ENCODE measurements at regions not wholly inside any gene's neighbourhood (a gene's known extent, or its start where the extent isn't known, plus 50 kb on each side); places are given as distances from the start of the nearest gene placed in this dataset.
"Not testable (repeated sequence)": the region's sequence is repeated elsewhere in the genome, so short reads cannot be mapped to it uniquely, and the experiment has no call there.

DNA sequence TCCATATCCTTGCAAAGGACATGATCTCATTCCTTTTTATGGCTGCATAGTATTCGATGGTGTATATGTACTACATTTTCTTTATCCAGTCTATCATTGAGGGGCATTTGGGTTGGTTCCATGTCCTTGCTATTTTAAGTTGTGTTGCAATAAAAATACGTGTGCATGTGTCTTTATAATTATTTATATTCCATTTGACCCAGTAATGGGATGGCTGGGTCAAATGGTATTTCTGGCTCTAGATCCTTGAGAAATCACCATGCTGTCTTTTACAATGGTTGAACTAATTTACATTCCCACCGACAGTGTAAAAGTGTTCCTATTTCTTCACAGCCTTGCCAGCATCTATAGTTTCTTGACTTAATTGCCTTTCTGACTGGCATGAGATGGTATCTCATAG is 972.6 kb upstream of the KCND2 start:
- H3K4me1 ChIP-seq; H3K27me3 ChIP-seq (ENCODE audit: low read depth); H3K36me3 ChIP-seq (replicated peaks); H3K9me3 ChIP-seq; in situ Hi-C loops (cut with MboI; ENCODE audit: low sequenced_read_pairs); DNase-seq (ENCODE audit: low spot score in 2 of 2); H3K4me3 ChIP-seq: not testable (repeated sequence)

DNA sequence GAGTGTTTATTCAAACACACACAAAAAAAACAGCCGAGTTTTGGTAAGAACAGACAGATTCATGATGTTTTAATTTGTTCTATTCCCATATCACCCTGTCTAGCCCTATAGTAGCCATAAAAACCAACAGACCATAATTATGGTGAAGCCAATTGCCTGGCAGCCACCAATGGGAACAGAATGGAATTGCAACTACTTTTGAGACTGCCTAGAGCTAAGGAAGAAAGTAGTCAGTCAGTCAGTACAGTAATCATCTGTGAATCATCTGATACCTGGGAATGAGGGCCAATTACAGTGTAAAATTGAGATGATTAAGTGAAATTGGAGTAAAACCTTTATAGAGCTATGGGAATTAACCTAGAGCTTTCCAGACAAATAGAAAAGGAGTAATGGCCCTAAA is 952.7 kb upstream of the KCND2 start:
- no peaks in the 10 kb centered on the region for H3K36me3 ChIP-seq (replicated peaks)
- in situ Hi-C loops (cut with MboI; ENCODE audit: low sequenced_read_pairs), result no loop called here
- no peaks in the 10 kb centered on the region for H3K9me3 ChIP-seq
- DNase-seq (ENCODE audit: low spot score in 2 of 2), result no peak
- no peak overlapping the region for H3K4me3 ChIP-seq
- H3K27me3 ChIP-seq (ENCODE audit: low read depth), result no peaks in the 10 kb centered on the region; the same call in 1 of the 2 replicates
- no peaks in the 10 kb centered on the region for H3K4me1 ChIP-seq

DNA sequence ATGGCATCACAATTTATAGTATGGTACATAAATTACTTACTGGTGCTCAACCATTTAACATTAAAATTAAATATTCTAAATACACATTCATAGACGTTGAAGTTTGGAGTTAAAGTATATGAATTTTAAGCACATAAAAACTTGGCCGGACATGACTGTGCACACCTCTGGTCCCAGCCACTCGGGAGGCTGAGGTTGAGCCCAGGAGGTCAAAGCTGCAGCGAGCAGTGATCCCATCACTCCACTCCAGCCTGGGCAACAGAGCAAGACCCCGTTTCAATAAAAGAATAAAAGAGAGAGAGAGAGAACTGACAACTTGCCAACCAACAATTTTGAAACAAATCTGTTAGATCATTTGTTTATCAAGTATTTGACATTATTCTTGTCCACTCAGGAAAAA is 943.3 kb upstream of the KCND2 start:
- in situ Hi-C loops (cut with MboI; ENCODE audit: low sequenced_read_pairs), result no loop called here
- H3K4me3 ChIP-seq, result no peak overlapping the region
- no peaks in the 10 kb centered on the region for H3K36me3 ChIP-seq (replicated peaks)
- no peak for DNase-seq (ENCODE audit: low spot score in 2 of 2)
- no peaks in the 10 kb centered on the region for H3K9me3 ChIP-seq
- peaks cover 3% of the 10 kb centered on the region; the same call in 1 of the 2 replicates for H3K27me3 ChIP-seq (ENCODE audit: low read depth)
- no peaks in the 10 kb centered on the region for H3K4me1 ChIP-seq

DNA sequence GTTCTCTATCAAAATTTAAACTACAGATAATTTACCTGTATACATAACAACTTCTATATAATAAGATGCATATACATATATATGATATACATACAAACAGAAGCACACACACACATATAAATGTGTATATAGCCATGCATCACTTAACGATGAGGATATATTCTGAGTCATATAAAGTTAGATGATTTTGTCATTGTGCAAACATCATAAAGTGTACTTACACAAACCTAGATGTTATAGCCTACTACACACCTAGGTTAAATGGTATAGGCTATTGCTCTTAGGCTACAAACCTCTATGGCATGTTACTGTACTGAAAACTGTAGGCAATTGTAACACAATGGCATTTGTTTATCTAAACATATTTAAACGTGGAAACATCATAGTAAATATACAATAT is 937.6 kb upstream of the KCND2 start:
- no peak for DNase-seq (ENCODE audit: low spot score in 2 of 2)
- in situ Hi-C loops (cut with MboI; ENCODE audit: low sequenced_read_pairs), result no loop called here
- Histone ChIP-seq H3K9me3 (no peaks in the 10 kb centered on the region), H3K4me3 (no peak overlapping the region), H3K36me3 (replicated peaks) (no peaks in the 10 kb centered on the region), H3K4me1 (no peaks in the 10 kb centered on the region), H3K27me3 (ENCODE audit: low read depth) (peaks cover 3% of the 10 kb centered on the region; the same call in 1 of the 2 replicates)

DNA sequence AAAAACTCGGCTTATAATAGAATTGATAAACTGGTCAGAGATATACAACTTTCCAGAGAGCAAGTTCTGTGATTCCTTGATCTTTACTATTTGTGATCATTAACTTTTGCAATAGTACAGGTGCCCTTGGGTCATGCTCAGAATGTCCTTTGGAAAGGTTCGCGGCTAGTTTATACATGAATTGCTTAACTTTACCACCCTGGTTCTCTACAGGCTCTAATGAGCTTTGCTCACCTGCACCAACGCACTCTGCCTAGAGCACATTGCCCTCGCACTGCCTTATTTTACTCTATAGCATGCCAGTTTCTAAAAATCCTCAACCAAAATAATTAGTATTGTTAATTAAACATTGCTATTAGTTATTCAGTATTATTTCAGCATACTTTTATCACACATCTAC is 931.2 kb upstream of the KCND2 start:
- H3K36me3 ChIP-seq (replicated peaks), result no peaks in the 10 kb centered on the region
- no peak overlapping the region for H3K4me3 ChIP-seq
- no peak for DNase-seq (ENCODE audit: low spot score in 2 of 2)
- in situ Hi-C loops (cut with MboI; ENCODE audit: low sequenced_read_pairs), result no loop called here
- no peaks in the 10 kb centered on the region for H3K27me3 ChIP-seq (ENCODE audit: low read depth)
- H3K9me3 ChIP-seq, result no peaks in the 10 kb centered on the region
- H3K4me1 ChIP-seq, result no peaks in the 10 kb centered on the region

DNA sequence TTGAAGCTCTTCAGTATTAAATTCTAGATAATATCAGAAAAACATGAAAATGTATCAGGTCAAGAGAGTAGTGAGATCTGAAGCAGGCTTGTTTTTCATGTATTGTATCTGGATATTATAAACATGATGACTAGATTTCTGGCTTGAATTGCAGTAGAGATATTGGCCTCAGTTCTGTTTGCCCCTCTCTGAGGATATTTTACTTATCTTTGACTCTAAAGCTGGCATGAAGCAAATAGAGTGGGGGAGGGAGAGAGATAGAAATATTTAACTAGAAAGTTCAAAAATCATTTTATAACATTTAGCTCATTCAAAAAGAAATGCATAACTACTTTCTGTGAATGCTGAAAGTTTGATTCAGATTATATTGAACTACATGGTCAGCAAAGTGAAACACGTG is 929.7 kb upstream of the KCND2 start:
- DNase-seq (ENCODE audit: low spot score in 2 of 2), result no peak
- H3K9me3 ChIP-seq, result no peaks in the 10 kb centered on the region
- H3K27me3 ChIP-seq (ENCODE audit: low read depth), result no peaks in the 10 kb centered on the region
- in situ Hi-C loops (cut with MboI; ENCODE audit: low sequenced_read_pairs), result no loop called here
- H3K4me3 ChIP-seq, result no peak overlapping the region
- H3K4me1 ChIP-seq, result no peaks in the 10 kb centered on the region
- H3K36me3 ChIP-seq (replicated peaks), result no peaks in the 10 kb centered on the region

DNA sequence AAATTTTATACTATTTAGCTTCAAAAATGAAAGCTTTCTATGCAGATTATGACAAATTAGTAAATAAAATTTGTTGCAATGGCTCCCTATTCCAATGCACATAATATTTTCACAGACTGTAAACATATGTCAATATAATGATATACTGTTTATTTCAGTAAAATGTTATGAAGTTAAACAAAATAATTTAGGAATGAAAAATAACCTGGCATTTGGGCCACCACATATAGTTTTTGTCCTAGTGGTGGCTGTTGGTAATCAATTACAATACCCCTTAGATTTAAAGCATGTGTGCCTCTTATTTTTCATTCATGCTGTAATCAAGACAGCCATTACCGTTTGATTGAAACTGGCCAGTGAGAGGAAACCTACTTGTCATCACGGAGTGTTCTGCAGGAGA is 928.5 kb upstream of the KCND2 start:
- no peaks in the 10 kb centered on the region for H3K27me3 ChIP-seq (ENCODE audit: low read depth)
- no peaks in the 10 kb centered on the region for H3K4me1 ChIP-seq
- DNase-seq (ENCODE audit: low spot score in 2 of 2), result no peak
- H3K36me3 ChIP-seq (replicated peaks), result no peaks in the 10 kb centered on the region
- H3K9me3 ChIP-seq, result no peaks in the 10 kb centered on the region
- in situ Hi-C loops (cut with MboI; ENCODE audit: low sequenced_read_pairs), result no loop called here
- no peak overlapping the region for H3K4me3 ChIP-seq

DNA sequence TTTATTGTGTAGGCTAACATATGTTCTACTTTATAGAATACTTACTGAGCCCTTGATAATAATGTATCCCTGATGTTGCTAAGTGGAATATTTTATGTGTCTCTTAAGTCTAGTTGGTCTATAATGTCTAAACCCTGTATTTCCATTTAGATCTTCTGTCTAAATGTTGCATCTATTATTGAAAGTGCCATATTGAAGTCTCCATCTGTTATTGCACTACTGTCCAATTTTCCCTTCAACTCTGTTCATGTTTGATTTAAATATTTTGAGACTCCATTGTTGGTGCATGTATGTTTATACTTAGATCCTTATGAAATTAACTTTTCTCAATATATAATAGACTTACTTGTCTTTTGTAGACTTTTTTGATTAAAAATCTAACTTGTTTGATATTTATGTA is 924.5 kb upstream of the KCND2 start:
- in situ Hi-C loops (cut with MboI; ENCODE audit: low sequenced_read_pairs), result no loop called here
- Histone ChIP-seq H3K9me3 (no peaks in the 10 kb centered on the region), H3K36me3 (replicated peaks) (no peaks in the 10 kb centered on the region)

DNA sequence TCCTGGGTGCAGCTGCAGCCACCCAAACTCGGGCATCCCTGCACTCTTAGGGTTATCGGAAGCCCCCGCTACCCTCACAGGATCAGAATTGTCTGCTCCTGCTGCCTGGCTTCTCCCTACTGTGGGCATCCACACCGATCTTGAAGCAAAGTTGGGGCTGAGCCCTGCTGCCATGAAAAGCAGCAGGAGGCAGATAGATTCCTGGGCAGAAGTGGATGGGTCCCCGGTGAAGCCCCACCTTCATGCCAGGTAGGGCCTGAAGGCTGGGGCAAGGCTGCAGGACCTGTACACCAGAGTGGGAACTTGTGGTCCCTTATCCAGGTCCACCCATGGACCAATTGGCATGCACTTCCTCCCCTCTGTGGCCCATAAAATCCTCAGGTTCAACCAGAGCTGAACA is 922.6 kb upstream of the KCND2 start:
- Histone ChIP-seq H3K9me3 (no peaks in the 10 kb centered on the region), H3K4me3 (no peak overlapping the region), H3K4me1 (no peaks in the 10 kb centered on the region), H3K36me3 (replicated peaks) (no peaks in the 10 kb centered on the region), H3K27me3 (ENCODE audit: low read depth) (no peaks in the 10 kb centered on the region)
- in situ Hi-C loops (cut with MboI; ENCODE audit: low sequenced_read_pairs), result no loop called here
- no peak for DNase-seq (ENCODE audit: low spot score in 2 of 2)

More for the DNA sequence above, 924.5 kb upstream of the KCND2 start:
- Histone ChIP-seq H3K4me1 (no peaks in the 10 kb centered on the region), H3K27me3 (ENCODE audit: low read depth) (no peaks in the 10 kb centered on the region), H3K4me3 (no peak overlapping the region)
- DNase-seq (ENCODE audit: low spot score in 2 of 2), result no peak

DNA sequence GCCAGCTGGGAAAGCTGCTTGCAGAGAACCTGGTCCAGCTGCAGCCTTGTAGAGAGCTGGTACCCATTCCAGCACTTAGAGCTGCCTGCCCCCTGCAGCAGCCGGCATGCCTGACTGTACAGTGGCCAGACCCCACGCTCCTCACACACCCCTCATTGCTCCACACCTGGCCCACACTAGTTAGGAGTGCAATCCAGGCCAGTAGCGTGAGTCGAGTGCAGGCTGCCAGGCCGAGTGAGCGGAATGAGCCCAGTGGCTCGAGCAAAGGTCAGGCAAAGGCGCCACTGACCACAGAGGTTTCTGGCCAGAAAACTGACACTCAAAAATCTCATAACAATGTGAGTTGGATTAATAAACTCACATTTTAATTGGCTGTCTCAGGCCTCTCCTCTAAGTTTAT is 921.7 kb upstream of the KCND2 start:
- no peaks in the 10 kb centered on the region for H3K4me1 ChIP-seq
- no peaks in the 10 kb centered on the region for H3K27me3 ChIP-seq (ENCODE audit: low read depth)
- H3K36me3 ChIP-seq (replicated peaks), result no peaks in the 10 kb centered on the region
- in situ Hi-C loops (cut with MboI; ENCODE audit: low sequenced_read_pairs), result no loop called here
- DNase-seq (ENCODE audit: low spot score in 2 of 2), result no peak
- no peak overlapping the region for H3K4me3 ChIP-seq
- H3K9me3 ChIP-seq, result no peaks in the 10 kb centered on the region

DNA sequence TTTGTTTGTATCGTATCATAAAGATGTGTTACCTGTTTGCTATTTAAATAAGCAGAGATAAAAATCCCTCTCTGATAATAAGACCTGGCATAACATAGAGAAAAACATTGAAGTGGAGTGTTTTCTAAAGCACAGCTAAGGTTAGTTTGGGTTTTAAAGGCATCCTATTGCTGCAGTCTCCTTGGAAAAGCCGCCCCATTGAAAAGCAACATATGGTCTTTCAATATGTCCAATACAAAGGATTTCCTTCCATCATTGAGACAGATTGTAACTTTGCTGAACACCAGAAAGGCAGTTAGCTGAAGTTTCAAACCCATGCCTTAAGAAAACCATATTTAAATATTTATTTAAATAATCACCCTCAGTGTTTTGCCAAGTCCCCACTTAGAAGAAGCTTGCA is 898.5 kb upstream of the KCND2 start:
- H3K36me3 ChIP-seq (replicated peaks), result no peaks in the 10 kb centered on the region
- in situ Hi-C loops (cut with MboI; ENCODE audit: low sequenced_read_pairs), result no loop called here
- DNase-seq (ENCODE audit: low spot score in 2 of 2), result no peak

DNA sequence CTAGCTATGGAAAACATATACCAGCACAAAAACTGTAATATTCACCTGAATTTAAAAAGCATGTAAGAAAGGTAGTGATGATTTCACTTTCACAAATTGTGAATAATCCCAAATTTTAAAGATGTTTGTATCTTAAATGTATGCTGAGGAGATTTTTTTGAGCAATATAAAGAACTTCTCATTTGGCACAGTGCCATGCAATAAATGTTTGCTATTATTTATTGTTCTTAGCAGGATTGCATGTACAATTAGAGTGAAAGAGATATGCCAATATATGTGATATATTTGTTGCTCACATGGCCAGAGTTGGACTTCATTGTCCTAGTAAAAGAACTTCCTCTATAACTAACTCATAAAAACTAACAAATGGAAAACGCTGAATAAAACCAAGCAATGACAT is 895.1 kb upstream of the KCND2 start:
- H3K36me3 ChIP-seq (replicated peaks), result no peaks in the 10 kb centered on the region
- H3K4me3 ChIP-seq, result no peak overlapping the region
- no peaks in the 10 kb centered on the region for H3K4me1 ChIP-seq
- in situ Hi-C loops (cut with MboI; ENCODE audit: low sequenced_read_pairs), result no loop called here
- H3K9me3 ChIP-seq, result no peaks in the 10 kb centered on the region
- DNase-seq (ENCODE audit: low spot score in 2 of 2), result no peak
- H3K27me3 ChIP-seq (ENCODE audit: low read depth), result no peaks in the 10 kb centered on the region

More for the DNA sequence above, 898.5 kb upstream of the KCND2 start:
- Histone ChIP-seq H3K4me3 (no peak overlapping the region), H3K9me3 (no peaks in the 10 kb centered on the region), H3K4me1 (no peaks in the 10 kb centered on the region), H3K27me3 (ENCODE audit: low read depth) (no peaks in the 10 kb centered on the region)

DNA sequence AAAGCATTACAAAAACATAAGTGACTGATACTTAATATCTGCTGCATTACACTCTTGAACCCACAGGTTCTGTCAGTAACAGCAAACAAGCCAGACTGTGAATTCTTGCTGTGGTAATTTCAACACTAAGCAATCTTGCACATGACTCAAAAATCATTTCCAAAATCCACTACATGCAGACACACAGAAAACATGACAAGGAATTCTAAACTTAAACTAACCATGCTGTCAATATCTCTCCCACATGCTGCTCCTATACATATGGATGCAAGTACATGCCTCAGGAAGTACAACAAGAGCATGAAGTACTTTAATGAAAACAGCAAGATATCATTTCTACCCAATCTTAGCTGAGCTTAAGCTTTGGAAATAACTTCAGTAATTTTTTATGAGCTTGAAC is 890.2 kb upstream of the KCND2 start:
- no peaks in the 10 kb centered on the region for H3K27me3 ChIP-seq (ENCODE audit: low read depth)
- in situ Hi-C loops (cut with MboI; ENCODE audit: low sequenced_read_pairs), result no loop called here
- H3K4me3 ChIP-seq, result no peak overlapping the region
- no peaks in the 10 kb centered on the region for H3K9me3 ChIP-seq
- no peak for DNase-seq (ENCODE audit: low spot score in 2 of 2)
- no peaks in the 10 kb centered on the region for H3K4me1 ChIP-seq
- no peaks in the 10 kb centered on the region for H3K36me3 ChIP-seq (replicated peaks)

DNA sequence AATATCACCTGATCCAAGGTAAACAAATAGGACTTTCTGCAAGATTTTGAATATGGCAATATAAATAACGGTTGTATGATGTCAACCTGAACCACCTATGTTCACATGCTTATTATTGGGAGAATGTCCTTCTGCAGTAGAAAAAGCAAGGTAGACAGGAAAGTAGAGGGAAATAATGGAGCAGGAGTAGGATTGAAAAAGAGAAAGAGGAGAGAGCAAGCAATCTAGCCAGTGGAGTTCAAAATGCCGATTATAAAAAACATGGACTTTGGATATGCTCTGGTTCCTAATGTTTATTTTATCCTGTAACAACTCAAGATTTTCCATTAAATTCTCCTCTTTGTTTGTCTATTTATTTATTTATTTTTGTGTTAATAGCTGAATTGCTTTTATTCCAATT is 878.0 kb upstream of the KCND2 start:
- H3K4me3 ChIP-seq, result no peak overlapping the region
- peaks cover 4% of the 10 kb centered on the region; the same call in 1 of the 2 replicates for H3K27me3 ChIP-seq (ENCODE audit: low read depth)
- no peaks in the 10 kb centered on the region for H3K9me3 ChIP-seq
- no peaks in the 10 kb centered on the region for H3K36me3 ChIP-seq (replicated peaks)
- H3K4me1 ChIP-seq, result no peaks in the 10 kb centered on the region
- DNase-seq (ENCODE audit: low spot score in 2 of 2), result no peak
- in situ Hi-C loops (cut with MboI; ENCODE audit: low sequenced_read_pairs), result no loop called here

DNA sequence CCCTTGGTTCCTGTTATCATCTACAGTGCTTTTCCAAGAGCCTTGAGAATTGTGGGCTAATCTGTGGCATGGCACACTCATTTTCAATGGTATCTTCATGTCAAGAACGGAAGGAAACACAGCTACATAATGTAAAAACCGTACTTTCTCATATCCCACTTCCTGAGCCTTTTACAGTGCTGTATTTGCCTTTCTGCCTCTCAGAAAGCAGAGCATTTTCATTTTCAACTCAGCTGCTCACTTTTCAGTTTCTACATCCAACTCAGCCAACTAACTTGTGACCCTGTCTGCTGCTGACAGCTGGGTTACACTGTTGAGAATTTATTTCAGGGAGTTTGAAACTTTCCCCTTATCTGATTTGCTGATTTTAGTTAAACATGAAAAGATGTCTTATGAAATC is 875.8 kb upstream of the KCND2 start:
- no peaks in the 10 kb centered on the region for H3K9me3 ChIP-seq
- in situ Hi-C loops (cut with MboI; ENCODE audit: low sequenced_read_pairs), result no loop called here
- no peak for DNase-seq (ENCODE audit: low spot score in 2 of 2)
- no peak overlapping the region for H3K4me3 ChIP-seq
- peaks cover 4% of the 10 kb centered on the region; the same call in 1 of the 2 replicates for H3K27me3 ChIP-seq (ENCODE audit: low read depth)
- H3K4me1 ChIP-seq, result no peaks in the 10 kb centered on the region
- no peaks in the 10 kb centered on the region for H3K36me3 ChIP-seq (replicated peaks)
